GM13976 (cell line): ENCODE measurements at regions not wholly inside any gene's neighbourhood (a gene's known extent, or its start where the extent isn't known, plus 50 kb on each side); places are given as distances from the start of the nearest gene placed in this dataset.

Source experiments
- DNase-seq: peaks from one replicate; pipeline ENCODE4 v3.0.0; 2012; ENCODE audit warnings: low spot score
- CTCF ChIP-seq: IDR thresholded peaks from 2 replicates; pipeline ENCODE4 v1.5.1; 2012; ENCODE audit warnings: borderline replicate concordance, mild to moderate bottlenecking; ENCODE audit not compliant: insufficient read depth; ENCODE audit errors: extremely low read depth, missing control alignments, control extremely low read depth
- in situ Hi-C: fragments of 300-500 bp; cut with MboI; formaldehyde crosslinking; loops from one replicate; pipeline ENCODE4 v1.12.0; 2022; ENCODE audit warnings: low sequenced_read_pairs, mixed read lengths, inconsistent platforms; ENCODE audit not compliant: unreplicated experiment

- in situ Hi-C loops, result no loop called here
- DNase-seq, result peak; percentile 12
- TF ChIP-seq CTCF, result no peak
These were observed 51.8 kb upstream of the ARX start for GRCh38 chrX:25067271-25068172.

GRCh38 chrX:25066131-25066530, 50.4 kb upstream of the ARX start:
- TF ChIP-seq CTCF, result no peak
- in situ Hi-C loops, result no loop called here
- no peak for DNase-seq
